AG10803 (cell line): ENCODE measurements at regions not wholly inside any gene's neighbourhood (a gene's known extent, or its start where the extent isn't known, plus 50 kb on each side); places are given as distances from the start of the nearest gene placed in this dataset.

ENCODE experiments used
- DNase-seq: peaks from one replicate; pipeline ENCODE4 v3.0.0; 2010; ENCODE audit warnings: low read depth
- H3K4me3 ChIP-seq: 2 replicates; pipeline ENCODE4 v1.5.1; 2011; ENCODE audit warnings: mild to moderate bottlenecking, low read length, control low read depth
- TF ChIP-seq, protein P1 (sequence below): conservative IDR thresholded peaks from 2 replicates; pipeline ENCODE4 v1.5.1; 2011; ENCODE audit warnings: mild to moderate bottlenecking, low read length, control low read depth, inconsistent platforms

DNA sequence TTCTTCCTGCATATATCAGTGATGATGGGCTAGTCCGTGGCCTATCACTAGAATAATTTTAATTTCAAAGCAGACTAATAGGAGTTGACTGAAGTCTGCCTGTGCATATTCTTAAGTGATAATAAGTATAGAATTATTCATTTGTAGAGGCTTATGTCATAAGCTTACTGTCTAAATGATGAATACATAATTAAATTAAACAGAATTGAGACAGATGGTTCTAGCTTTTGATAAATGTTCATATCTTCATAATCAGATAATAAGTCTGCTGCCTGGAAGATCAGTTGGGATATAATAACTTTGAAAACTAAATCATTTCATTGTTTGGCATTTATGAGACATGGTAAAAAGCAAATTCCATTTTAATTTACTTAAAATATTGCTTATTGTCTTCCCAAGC, 1175.6 kb downstream of the TECRL start:
- TF ChIP-seq, protein P1, sequence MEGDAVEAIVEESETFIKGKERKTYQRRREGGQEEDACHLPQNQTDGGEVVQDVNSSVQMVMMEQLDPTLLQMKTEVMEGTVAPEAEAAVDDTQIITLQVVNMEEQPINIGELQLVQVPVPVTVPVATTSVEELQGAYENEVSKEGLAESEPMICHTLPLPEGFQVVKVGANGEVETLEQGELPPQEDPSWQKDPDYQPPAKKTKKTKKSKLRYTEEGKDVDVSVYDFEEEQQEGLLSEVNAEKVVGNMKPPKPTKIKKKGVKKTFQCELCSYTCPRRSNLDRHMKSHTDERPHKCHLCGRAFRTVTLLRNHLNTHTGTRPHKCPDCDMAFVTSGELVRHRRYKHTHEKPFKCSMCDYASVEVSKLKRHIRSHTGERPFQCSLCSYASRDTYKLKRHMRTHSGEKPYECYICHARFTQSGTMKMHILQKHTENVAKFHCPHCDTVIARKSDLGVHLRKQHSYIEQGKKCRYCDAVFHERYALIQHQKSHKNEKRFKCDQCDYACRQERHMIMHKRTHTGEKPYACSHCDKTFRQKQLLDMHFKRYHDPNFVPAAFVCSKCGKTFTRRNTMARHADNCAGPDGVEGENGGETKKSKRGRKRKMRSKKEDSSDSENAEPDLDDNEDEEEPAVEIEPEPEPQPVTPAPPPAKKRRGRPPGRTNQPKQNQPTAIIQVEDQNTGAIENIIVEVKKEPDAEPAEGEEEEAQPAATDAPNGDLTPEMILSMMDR = no peak
- H3K4me3 ChIP-seq = no peak overlapping the region
- DNase-seq = no peak

DNA sequence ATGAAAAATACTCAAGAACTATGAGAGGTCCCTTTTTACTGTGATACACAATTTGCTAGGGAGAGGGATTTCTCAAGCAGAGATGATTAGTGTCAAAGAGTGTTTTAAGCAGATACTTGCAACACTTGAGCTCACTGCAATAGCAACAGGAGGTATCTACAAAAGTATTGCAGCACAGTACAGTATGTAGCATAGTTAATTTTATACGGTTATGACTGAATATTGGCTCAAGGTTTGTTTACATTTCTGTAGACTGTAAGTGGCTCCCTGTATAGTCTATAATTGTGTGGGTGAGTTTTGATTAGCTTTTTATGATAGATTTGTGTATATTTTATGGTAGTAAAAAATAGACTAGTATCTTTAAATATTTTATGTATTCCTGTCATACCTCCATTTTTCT, 1177.2 kb downstream of the TECRL start:
- no peak for DNase-seq
- H3K4me3 ChIP-seq = no peak overlapping the region
- TF ChIP-seq, protein P1 = no peak

DNA sequence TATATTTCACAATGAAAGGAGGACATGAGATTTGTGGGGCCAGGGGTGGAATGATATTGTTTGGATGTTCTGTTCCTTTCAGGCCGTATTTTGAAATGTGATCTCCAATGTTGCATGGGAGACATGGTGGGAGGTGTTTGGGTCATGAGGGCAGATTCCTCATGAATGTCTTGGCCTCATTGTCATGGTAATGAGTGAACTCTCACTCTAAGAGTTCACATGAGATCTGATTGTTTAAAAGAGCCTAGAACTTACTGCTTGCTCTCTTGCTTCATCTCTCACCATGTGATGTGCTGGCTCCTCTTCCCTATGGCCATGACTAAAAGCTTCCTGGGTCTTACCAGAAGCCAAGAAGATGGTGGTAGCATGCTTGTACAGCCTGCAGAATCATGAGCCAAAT, 1183.0 kb downstream of the TECRL start:
- DNase-seq = no peak
- TF ChIP-seq, protein P1 = no peak

DNA sequence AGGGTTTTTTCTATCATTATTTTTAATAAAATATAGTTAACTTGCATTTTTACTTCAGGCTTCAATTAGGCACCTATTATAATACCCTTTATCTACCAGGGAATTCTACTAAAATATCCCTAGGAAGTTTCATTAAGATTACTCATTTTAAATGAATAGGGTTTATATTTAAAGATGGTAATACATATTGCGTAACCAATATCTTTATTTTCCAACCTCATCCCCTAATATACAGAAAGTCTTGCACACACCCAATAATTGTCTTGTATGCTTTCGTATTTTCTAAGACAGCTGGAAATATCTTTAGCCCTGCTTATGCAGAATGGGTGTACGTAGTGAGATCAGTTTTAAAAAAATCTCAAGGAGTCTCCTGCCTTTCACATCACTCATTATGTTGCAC, 1186.8 kb downstream of the TECRL start:
- H3K4me3 ChIP-seq = no peak overlapping the region
- no peak for DNase-seq
- TF ChIP-seq, protein P1 = no peak

More for the DNA sequence above, 1183.0 kb downstream of the TECRL start:
- no peak overlapping the region for H3K4me3 ChIP-seq

DNA sequence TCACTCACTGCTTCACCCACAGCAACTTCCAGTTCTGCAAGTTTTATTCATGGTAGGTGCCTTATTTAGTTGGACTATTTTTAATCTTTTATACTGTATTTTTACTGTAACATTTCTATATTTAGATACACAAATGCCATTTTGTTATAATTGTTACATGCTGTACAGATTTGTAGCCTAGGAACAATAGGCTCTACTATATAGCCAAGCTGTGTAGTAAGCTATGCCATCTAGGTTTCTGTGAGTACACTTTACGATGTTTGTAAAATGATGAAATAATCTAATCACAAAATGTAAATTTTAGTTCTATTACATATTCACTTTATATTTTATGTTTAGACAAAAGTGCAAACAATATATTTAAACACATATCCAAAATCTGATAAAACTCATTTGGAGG, 1187.8 kb downstream of the TECRL start:
- DNase-seq = no peak
- H3K4me3 ChIP-seq = no peak overlapping the region
- TF ChIP-seq, protein P1 = no peak

DNA sequence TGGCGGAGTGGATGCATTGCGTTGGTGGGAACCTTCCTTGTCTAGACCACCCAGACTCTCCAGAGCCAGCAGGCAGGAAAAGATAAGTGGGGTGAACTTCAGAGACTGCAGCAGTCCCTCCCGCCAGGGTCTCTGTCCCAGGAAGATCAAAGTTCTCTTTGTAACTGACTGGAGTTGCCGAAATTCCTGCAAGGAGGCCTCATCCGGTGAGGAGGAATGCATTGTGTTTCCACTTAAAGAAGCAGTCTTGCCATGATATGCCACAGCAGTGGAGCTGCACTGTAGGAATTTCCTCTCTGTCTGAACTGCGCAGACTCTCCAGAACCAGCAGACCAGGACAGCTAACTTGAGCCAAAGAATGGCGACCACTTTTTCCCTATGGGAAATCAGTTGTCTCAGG, 1190.4 kb downstream of the TECRL start:
- H3K4me3 ChIP-seq = no peak overlapping the region
- DNase-seq = no peak

DNA sequence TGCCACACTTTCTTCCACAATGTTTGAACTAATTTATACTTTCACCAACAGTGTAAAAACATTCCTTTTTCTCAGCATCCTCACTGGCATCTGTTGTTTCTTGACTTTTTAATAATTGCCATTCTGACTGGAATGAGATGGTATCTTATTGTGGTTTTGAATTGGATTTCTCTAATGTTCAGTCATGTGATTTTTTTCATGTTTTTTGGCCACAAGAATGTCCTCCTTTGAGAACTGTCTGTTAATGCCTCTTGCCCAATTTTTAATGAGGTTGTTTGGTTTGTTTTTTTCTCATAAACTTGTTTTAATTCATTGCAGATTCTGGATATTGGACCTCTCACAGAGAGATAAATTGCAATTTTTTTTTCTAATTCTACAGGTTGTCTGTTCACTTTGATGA, 1195.2 kb downstream of the TECRL start:
- H3K4me3 ChIP-seq = no peak overlapping the region
- TF ChIP-seq, protein P1 = no peak

More for the DNA sequence above, 1190.4 kb downstream of the TECRL start:
- TF ChIP-seq, protein P1 = no peak

More for the DNA sequence above, 1195.2 kb downstream of the TECRL start:
- no peak for DNase-seq
